ENCODE measurements at regions not wholly inside any gene's neighbourhood (a gene's known extent, or its start where the extent isn't known, plus 50 kb on each side); places are given as distances from the start of the nearest gene placed in this dataset.

GRCh38 chr16:60816461-60816860 lies 1219.8 kb downstream of the CDH8 start:
- BruUV-seq (replicated peaks) = no TSS peak
- ATAC-seq = no peak
- H3K79me2 ChIP-seq (ENCODE audit: insufficient read depth, low read length) = no peaks in the 10 kb centered on the region
- H3K9ac ChIP-seq (ENCODE audit: insufficient read depth, low read depth, low read length) = no peak overlapping the region
- intact Hi-C loops (cut with micrococcal nuclease; ENCODE audit: unreplicated experiment) (no loop called here), in situ Hi-C loops (cut with HindIII; ENCODE audit: extremely low pct_ligation_motif_present, low pct_unique_long_range_greater_than_20kb) (no loop called here)
- H3K27ac ChIP-seq (ENCODE audit: extremely low read length, insufficient read depth, low read length) = no peak overlapping the region
- no peaks in the 10 kb centered on the region for H3K4me1 ChIP-seq (ENCODE audit: insufficient read depth, low read length)
- no peak for FAIRE-seq
- no peak overlapping the region for H2AFZ ChIP-seq (ENCODE audit: low read length)
- H3K4me3 ChIP-seq (replicated peaks in 1 of 3; ENCODE audit: insufficient read depth in 1 of 3, low read depth in 2 of 3, low read length in 3 of 3) = no peak overlapping the region
- no peak for TF ChIP-seq CBX2 (IDR thresholded peaks at IDR 0.05; ENCODE audit: low read depth, low read length)
- no peak for TF ChIP-seq CBX2 (CRISPR knock-in tag; IDR thresholded peaks at IDR 0.05; ENCODE audit: low read depth)
- no peak for TF ChIP-seq ZNF761 (CRISPR knock-in tag; conservative IDR thresholded peaks at IDR 0.05)
- TF ChIP-seq ZBTB25 (CRISPR knock-in tag; IDR thresholded peaks at IDR 0.05) = no peak
- TF ChIP-seq ARHGAP35 (CRISPR knock-in tag; IDR thresholded peaks at IDR 0.05; ENCODE audit: borderline replicate concordance) = no peak
- TF ChIP-seq SMC3 (IDR thresholded peaks at IDR 0.05; ENCODE audit: low read length) = no peak
- TF ChIP-seq ATF7 (IDR thresholded peaks at IDR 0.05) = no peak
- no peak for TF ChIP-seq ATF7 (CRISPR knock-in tag; IDR thresholded peaks at IDR 0.05)
- no peak for TF ChIP-seq SIX1 (CRISPR knock-in tag; IDR thresholded peaks at IDR 0.05; ENCODE audit: borderline replicate concordance)
- TF ChIP-seq ZNF770 (CRISPR knock-in tag; IDR thresholded peaks at IDR 0.05) = no peak
- TF ChIP-seq ZNF552 (CRISPR knock-in tag; IDR thresholded peaks at IDR 0.05; ENCODE audit: borderline replicate concordance) = no peak
- no peak for TF ChIP-seq HNRNPUL1 (IDR thresholded peaks at IDR 0.05; ENCODE audit: low read depth, low read length)
- TF ChIP-seq MXI1 (IDR thresholded peaks at IDR 0.05; ENCODE audit: borderline replicate concordance, low read depth, low read length) = no peak
- TF ChIP-seq ZFP91 (CRISPR knock-in tag; IDR thresholded peaks at IDR 0.05; ENCODE audit: borderline replicate concordance) = no peak
- no peak for TF ChIP-seq ZNF362 (CRISPR knock-in tag; IDR thresholded peaks at IDR 0.05; ENCODE audit: borderline replicate concordance)
- no peak for TF ChIP-seq EP300 (IDR thresholded peaks at IDR 0.05; ENCODE audit: low read depth in 2 of 2, low read length in 2 of 2)
- TF ChIP-seq EP300 (CRISPR knock-in tag; IDR thresholded peaks at IDR 0.05; ENCODE audit: borderline replicate concordance) = no peak
- no peak for TF ChIP-seq KMT2B (CRISPR knock-in tag; IDR thresholded peaks at IDR 0.05)
- no peak for TF ChIP-seq BCL6 (CRISPR knock-in tag; IDR thresholded peaks at IDR 0.05)
- TF ChIP-seq ZNF350 (CRISPR knock-in tag; IDR thresholded peaks at IDR 0.05; ENCODE audit: borderline replicate concordance, low read depth) = no peak
- CTCF ChIA-PET (ENCODE audit: low intra/inter-chr PET ratio, low total read pairs) = no interaction called here
- H4K20me1 ChIP-seq (ENCODE audit: insufficient read depth, low read length) = no peaks in the 10 kb centered on the region
- H3K36me3 ChIP-seq (replicated peaks in 1 of 2; ENCODE audit: control insufficient read depth in 1 of 2, insufficient read depth in 2 of 2, low read length in 2 of 2) = no peaks in the 10 kb centered on the region
- H3K27me3 ChIP-seq (ENCODE audit: control insufficient read depth in 1 of 2, insufficient read depth in 2 of 2, low read length in 2 of 2) = no peaks in the 10 kb centered on the region
- H3K9me3 ChIP-seq (ENCODE audit: low read length) = peaks cover 90% of the 10 kb centered on the region
- POLR2A ChIA-PET = no interaction called here
- 4% methylated on average over 1 of the region's 1 CpG for WGBS (ENCODE audit: low lambda C conversion rate)
- H3K4me2 ChIP-seq (ENCODE audit: low read depth, low read length) = no peak overlapping the region
- no peak for DNase-seq (ENCODE audit: low spot score)

All from HepG2 (cell line).